CD4-positive, alpha-beta memory T cell (primary cell): ENCODE measurements at regions not wholly inside any gene's neighbourhood (a gene's known extent, or its start where the extent isn't known, plus 50 kb on each side); places are given as distances from the start of the nearest gene placed in this dataset.
"Not testable (repeated sequence)": the region's sequence is repeated elsewhere in the genome, so short reads cannot be mapped to it uniquely, and the experiment has no call there.

Experiments used
- CTCF ChIA-PET: fragments of 350-600 bp; sonication (Branson Sonifier 250); formaldehyde crosslinking; loops from one replicate; lab custom pipeline; 2021; ENCODE audit warnings: inconsistent platforms; ENCODE audit not compliant: partially characterized antibody; lab: Charles Lee
- POLR2A ChIA-PET: fragments of 350-600 bp; sonication (Branson Sonifier 250); formaldehyde crosslinking; loops from one replicate; lab custom pipeline; 2021; ENCODE audit not compliant: partially characterized antibody; lab: Charles Lee
- DNase-seq, 5 donors: peaks; one replicate each; pipeline versions ENCODE4 v3.0.0 to v3.0.0-alpha.2; 2020 to 2022; ENCODE audit warnings: mixed read lengths in 1 of 5
- H3K27ac ChIP-seq: one replicate; pipeline ENCODE4 v1.7.0; 2013; ENCODE audit warnings: low read depth, low read length
- H3K27me3 ChIP-seq: 2 replicates; pipeline ENCODE4 v1.7.0; 2013; ENCODE audit warnings: mild to moderate bottlenecking, low read length, moderate library complexity; ENCODE audit not compliant: insufficient read depth
- H3K36me3 ChIP-seq: 2 replicates; pipeline ENCODE4 v1.7.0; 2013; ENCODE audit warnings: mild to moderate bottlenecking, low read length, moderate library complexity; ENCODE audit not compliant: insufficient read depth
- H3K4me1 ChIP-seq: 2 replicates; pipeline ENCODE4 v1.7.0; 2013; ENCODE audit warnings: mild to moderate bottlenecking, low read length, moderate library complexity; ENCODE audit not compliant: insufficient read depth
- H3K4me3 ChIP-seq, 2 donors: one replicate each; pipeline ENCODE4 v1.7.0; 2013; ENCODE audit warnings: low read length in 2 of 2, mild to moderate bottlenecking in 1 of 2
- H3K9me3 ChIP-seq, 2 donors: one replicate each; pipeline ENCODE4 v1.7.0; 2013; ENCODE audit warnings: low read length in 2 of 2, control low read depth in 1 of 2; ENCODE audit not compliant: control insufficient read depth in 1 of 2
- H3K27ac Mint-ChIP-seq, 7 donors: one replicate each; pipeline ENCODE4 v1.8.0; 2020 to 2021; ENCODE audit warnings: mixed read lengths in 7 of 7, mild to moderate bottlenecking in 6 of 7, inconsistent platforms in 3 of 7, moderate library complexity in 3 of 7
- H3K27me3 Mint-ChIP-seq, 2 donors: one replicate each; pipeline ENCODE4 v1.8.0; 2020 to 2021; ENCODE audit warnings: mixed read lengths in 2 of 2
- H3K36me3 Mint-ChIP-seq, 2 donors: one replicate each; pipeline ENCODE4 v1.8.0; 2020 to 2021; ENCODE audit warnings: mixed read lengths in 2 of 2, inconsistent platforms in 1 of 2, mild to moderate bottlenecking in 1 of 2
- H3K4me1 Mint-ChIP-seq, 4 donors: one replicate each; pipeline ENCODE4 v1.8.0; 2020 to 2021; ENCODE audit warnings: mixed read lengths in 4 of 4, mild to moderate bottlenecking in 1 of 4
- H3K4me3 Mint-ChIP-seq, 8 donors: one replicate each; pipeline ENCODE4 v1.8.0; 2020 to 2021; ENCODE audit warnings: mixed read lengths in 8 of 8, mild to moderate bottlenecking in 7 of 8, moderate library complexity in 6 of 8, inconsistent platforms in 3 of 8
- H3K9me3 Mint-ChIP-seq, 8 donors: one replicate each; pipeline ENCODE4 v1.8.0; 2020 to 2021; ENCODE audit warnings: mixed read lengths in 8 of 8, mild to moderate bottlenecking in 5 of 8, inconsistent platforms in 3 of 8, moderate library complexity in 1 of 8
- intact Hi-C: fragments of 100-400 bp; cut with micrococcal nuclease; formaldehyde crosslinking; loops from one replicate; pipeline ENCODE4 v1.15.1; 2023

GRCh38 chr6:154931711-154932424 lies 63.2 kb upstream of the TIAM2 start:
- CTCF ChIA-PET = interaction anchor here (0.7 to 9.2 kb wide), 2 partner anchors 241 to 247 kb away, joined by 3 to 120 read pairs; no protein-coding TSS in a partner anchor
- POLR2A ChIA-PET = interaction anchor here (0.7 kb wide), 1 partner anchor 383 kb away, joined by 3 read pairs; no protein-coding TSS in a partner anchor
- intact Hi-C loops = no loop called here
- Histone ChIP-seq H3K4me3 (no peak overlapping the region), H3K4me1 (no peaks in the 10 kb centered on the region), H3K36me3 (no peaks in the 10 kb centered on the region), H3K9me3 (no peaks in the 10 kb centered on the region), H3K27ac (no peak overlapping the region), H3K27me3 (no peaks in the 10 kb centered on the region)
- peaks cover 0 to 1% (median under 1%) of the 10 kb centered on the region in 4 donors for H3K4me1 Mint-ChIP-seq
- no peak overlapping the region for H3K4me3 Mint-ChIP-seq
- no peaks in the 10 kb centered on the region for H3K9me3 Mint-ChIP-seq
- DNase-seq = no peak
- H3K27ac Mint-ChIP-seq = peak overlapping the region in 1 of 7 donors; percentile 26
- H3K36me3 Mint-ChIP-seq = peaks cover 1 to 3% of the 10 kb centered on the region in 2 donors
- H3K27me3 Mint-ChIP-seq = no peaks in the 10 kb centered on the region

GRCh38 chr6:154932515-154933027 lies 62.5 kb upstream of the TIAM2 start:
- Mint-ChIP-seq H3K4me3 (no peak overlapping the region), H3K27me3 (no peaks in the 10 kb centered on the region), H3K27ac (no peak overlapping the region), H3K9me3 (no peaks in the 10 kb centered on the region), H3K4me1 (peaks cover 0 to 1% (median under 1%) of the 10 kb centered on the region in 4 donors), H3K36me3 (peaks cover 1 to 3% of the 10 kb centered on the region in 2 donors)
- ChIA-PET POLR2A (no interaction called here), CTCF (no interaction called here)
- intact Hi-C loops = no loop called here
- no peaks in the 10 kb centered on the region for H3K4me1 ChIP-seq
- H3K9me3 ChIP-seq = no peaks in the 10 kb centered on the region
- no peak for DNase-seq
- no peaks in the 10 kb centered on the region for H3K27me3 ChIP-seq
- no peaks in the 10 kb centered on the region for H3K36me3 ChIP-seq
- H3K4me3 ChIP-seq = no peak overlapping the region
- H3K27ac ChIP-seq = no peak overlapping the region

- intact Hi-C loops = no loop called here
- H3K27me3 Mint-ChIP-seq = no peaks in the 10 kb centered on the region
- POLR2A ChIA-PET = no interaction called here
These were observed 61.8 kb upstream of the TIAM2 start for GRCh38 chr6:154933181-154933827.

GRCh38 chr6:154937306-154938220 lies 57.6 kb upstream of the TIAM2 start:
- CTCF ChIA-PET = no interaction called here
- Mint-ChIP-seq H3K27ac (no peak overlapping the region), H3K9me3 (no peaks in the 10 kb centered on the region), H3K36me3 (no peaks in the 10 kb centered on the region), H3K4me3 (no peak overlapping the region), H3K4me1 (peaks cover 0 to 6% (median under 1%) of the 10 kb centered on the region in 4 donors), H3K27me3 (no peaks in the 10 kb centered on the region)
- H3K9me3 ChIP-seq = no peaks in the 10 kb centered on the region
- no peak overlapping the region for H3K4me3 ChIP-seq
- no peaks in the 10 kb centered on the region for H3K27me3 ChIP-seq
- intact Hi-C loops = no loop called here
- H3K36me3 ChIP-seq = no peaks in the 10 kb centered on the region
- DNase-seq = no peak
- H3K27ac ChIP-seq = no peak overlapping the region
- H3K4me1 ChIP-seq = no peaks in the 10 kb centered on the region
- POLR2A ChIA-PET = no interaction called here

More at GRCh38 chr6:154933181-154933827, 61.8 kb upstream of the TIAM2 start:
- Histone ChIP-seq H3K27me3 (no peaks in the 10 kb centered on the region), H3K4me1 (no peaks in the 10 kb centered on the region), H3K36me3 (no peaks in the 10 kb centered on the region), H3K27ac (no peak overlapping the region), H3K4me3 (no peak overlapping the region), H3K9me3 (no peaks in the 10 kb centered on the region)
- Mint-ChIP-seq H3K4me3 (no peak overlapping the region), H3K9me3 (no peaks in the 10 kb centered on the region), H3K27ac (no peak overlapping the region), H3K4me1 (peaks cover 0 to 1% (median under 1%) of the 10 kb centered on the region in 4 donors), H3K36me3 (peaks cover 1 to 3% of the 10 kb centered on the region in 2 donors)
- CTCF ChIA-PET = no interaction called here
- DNase-seq = no peak

- intact Hi-C loops = no loop called here
- ChIA-PET CTCF (no interaction called here), POLR2A (no interaction called here)
- H3K9me3 Mint-ChIP-seq = no peaks in the 10 kb centered on the region
- no peak overlapping the region for H3K4me3 Mint-ChIP-seq
- H3K9me3 ChIP-seq = no peaks in the 10 kb centered on the region
- no peak overlapping the region for H3K4me3 ChIP-seq
- no peaks in the 10 kb centered on the region for H3K27me3 Mint-ChIP-seq
- no peaks in the 10 kb centered on the region for H3K4me1 ChIP-seq
- H3K27me3 ChIP-seq = no peaks in the 10 kb centered on the region
- H3K27ac ChIP-seq = no peak overlapping the region
- H3K4me1 Mint-ChIP-seq = peaks cover 0 to 6% (median under 1%) of the 10 kb centered on the region in 4 donors
- no peak for DNase-seq
- no peaks in the 10 kb centered on the region for H3K36me3 Mint-ChIP-seq
- H3K36me3 ChIP-seq = no peaks in the 10 kb centered on the region
- no peak overlapping the region for H3K27ac Mint-ChIP-seq
These were observed 56.9 kb upstream of the TIAM2 start for GRCh38 chr6:154938221-154938580.

- H3K27me3 ChIP-seq, H3K36me3 ChIP-seq, intact Hi-C loops, H3K9me3 Mint-ChIP-seq, DNase-seq, POLR2A ChIA-PET, H3K36me3 Mint-ChIP-seq, H3K27me3 Mint-ChIP-seq, H3K9me3 ChIP-seq, H3K27ac ChIP-seq, H3K4me3 ChIP-seq, H3K4me3 Mint-ChIP-seq, H3K4me1 Mint-ChIP-seq, H3K27ac Mint-ChIP-seq, H3K4me1 ChIP-seq, CTCF ChIA-PET: not testable (repeated sequence)
These were observed 56.3 kb upstream of the TIAM2 start for GRCh38 chr6:154938727-154939285.
